Stimulated activated CD8-positive, alpha-beta memory T cell treated with anti-CD3 and anti-CD28 coated beads, Interleukin-15, amount 100 ng/mL, for 1 hour (primary cell): ENCODE measurements at regions not wholly inside any gene's neighbourhood (a gene's known extent, or its start where the extent isn't known, plus 50 kb on each side); places are given as distances from the start of the nearest gene placed in this dataset.

Source experiments
- DNase-seq: peaks from one replicate; pipeline ENCODE4 v3.0.0-alpha.2; 2020; ENCODE audit warnings: low read depth

DNA sequence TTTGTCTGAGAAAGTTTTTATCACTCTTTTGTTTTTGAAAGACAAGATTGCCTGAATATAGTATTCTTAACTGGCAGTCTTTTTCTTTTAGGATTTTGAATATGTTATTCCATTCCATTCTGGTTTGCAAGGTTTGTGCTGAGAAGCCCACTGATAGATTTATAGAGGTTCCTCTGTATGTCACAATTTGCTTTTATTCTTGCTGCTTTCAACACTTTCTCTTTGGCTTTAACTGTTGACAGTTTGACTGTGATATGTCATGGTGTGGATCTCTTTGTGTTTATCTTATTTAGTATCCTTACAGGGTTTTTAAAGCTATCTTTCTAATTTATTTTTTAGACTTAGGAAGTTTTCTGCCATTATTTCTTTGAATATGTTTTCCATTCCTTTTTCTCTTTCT is 331.2 kb upstream of the ATP11B start:
- DNase-seq = no peak

DNA sequence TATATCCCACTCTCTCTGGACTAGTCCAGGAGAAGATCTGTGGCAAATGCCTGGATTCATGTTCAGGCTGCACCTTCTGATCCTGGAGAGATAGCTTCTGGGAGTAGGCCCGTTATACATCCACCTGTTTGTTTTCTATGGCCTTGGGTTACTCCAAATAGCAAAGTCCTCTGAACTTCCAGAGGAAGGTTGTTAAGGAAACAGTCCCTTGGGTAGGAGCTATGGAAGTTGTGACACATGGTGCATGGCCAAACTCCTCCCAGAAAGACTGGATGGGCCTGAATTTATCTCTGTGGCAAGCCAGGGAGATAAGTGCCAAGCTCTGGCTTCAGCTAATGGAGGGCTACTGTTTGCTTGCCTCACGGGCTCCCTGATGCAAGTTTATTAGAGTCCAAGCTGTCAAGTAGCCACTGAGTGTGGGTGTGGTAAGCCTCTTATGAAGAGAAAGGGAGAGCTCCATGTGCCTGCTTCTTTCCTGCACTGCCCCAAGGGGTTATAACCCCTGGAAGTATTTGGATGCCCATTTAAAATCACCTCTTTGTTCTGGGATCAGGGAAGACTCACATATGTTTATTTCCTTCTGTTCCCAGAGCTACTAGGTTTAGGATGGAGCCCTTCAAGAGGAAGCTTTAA is 328.7 kb upstream of the ATP11B start:
- DNase-seq = no peak

DNA sequence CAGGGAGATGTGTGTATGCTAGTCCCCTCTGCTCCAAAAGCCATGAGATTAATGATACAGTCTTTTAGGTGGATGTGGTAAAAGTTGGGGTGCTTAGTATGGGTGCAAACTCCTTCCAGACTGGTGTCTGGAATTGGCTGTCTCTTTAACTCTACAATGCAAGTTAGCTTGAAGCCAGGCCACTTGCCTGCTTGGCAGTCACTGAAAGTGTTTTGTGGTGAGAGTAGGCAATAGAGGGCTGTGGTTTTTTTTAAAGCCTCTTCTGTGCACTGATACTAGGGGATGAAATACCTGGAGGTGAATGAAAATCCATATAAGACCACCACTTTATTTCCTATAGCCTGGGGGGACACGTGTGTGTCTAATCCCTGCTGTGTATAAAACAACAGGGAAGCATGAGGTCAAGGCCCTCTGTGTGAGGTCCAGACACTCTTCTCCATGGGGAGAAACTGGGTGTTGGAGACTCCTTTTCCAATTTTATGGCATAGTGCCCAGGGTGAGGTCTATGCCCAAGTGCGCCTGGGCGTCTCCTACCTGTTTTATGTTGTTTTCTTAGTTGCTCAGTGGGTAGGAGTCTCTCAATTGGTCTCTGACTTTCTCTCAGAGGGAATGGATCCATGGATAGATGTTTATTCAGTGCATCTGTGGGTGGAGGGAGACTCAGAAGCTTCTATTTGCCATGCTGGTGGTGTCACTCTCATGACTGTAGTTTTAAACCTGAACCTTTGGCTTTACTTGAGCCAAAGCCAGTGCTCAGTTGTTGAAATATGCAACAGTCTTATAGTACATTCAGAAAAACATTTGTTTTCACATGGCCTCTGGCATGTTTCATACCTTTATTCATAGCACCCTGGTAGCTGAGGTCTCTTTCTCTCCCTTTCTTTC is 327.8 kb upstream of the ATP11B start:
- no peak for DNase-seq

DNA sequence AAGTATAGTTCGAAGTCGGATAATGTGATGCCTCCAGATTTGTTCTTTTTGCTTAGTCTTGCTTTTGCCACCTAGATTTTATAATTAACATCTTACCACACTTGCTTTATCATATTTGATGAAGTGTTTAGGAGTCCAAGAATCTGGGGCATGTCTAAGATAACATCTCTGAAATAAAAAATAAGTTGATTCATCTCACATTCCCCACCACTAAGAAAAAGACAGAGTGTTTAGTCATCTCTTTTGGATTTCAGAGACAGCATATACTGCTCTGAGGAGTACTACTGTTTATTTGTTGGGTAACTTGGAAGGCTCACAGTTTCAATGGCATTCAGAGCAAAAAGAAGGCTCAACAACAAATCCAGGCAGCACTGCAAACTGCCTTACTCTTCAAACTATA is 324.2 kb upstream of the ATP11B start:
- no peak for DNase-seq

DNA sequence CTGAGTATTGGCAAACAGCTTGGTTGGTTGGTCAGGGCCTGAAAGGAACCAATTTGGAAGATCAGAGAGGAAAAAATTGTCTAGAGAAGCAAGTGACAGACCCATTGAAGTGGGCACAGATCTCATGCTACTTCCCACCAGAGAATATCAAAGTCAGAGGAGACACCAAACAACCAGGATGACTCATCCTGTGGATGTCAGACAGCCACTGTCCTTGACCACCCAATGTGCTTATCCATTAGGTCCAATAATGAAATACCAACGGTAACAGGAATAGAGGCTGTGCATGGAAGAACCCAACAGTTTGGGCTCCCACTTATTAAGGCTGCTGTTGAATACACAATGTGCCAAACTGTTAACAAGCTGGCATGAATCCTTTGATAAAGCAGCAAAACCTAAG is 323.1 kb upstream of the ATP11B start:
- no peak for DNase-seq

DNA sequence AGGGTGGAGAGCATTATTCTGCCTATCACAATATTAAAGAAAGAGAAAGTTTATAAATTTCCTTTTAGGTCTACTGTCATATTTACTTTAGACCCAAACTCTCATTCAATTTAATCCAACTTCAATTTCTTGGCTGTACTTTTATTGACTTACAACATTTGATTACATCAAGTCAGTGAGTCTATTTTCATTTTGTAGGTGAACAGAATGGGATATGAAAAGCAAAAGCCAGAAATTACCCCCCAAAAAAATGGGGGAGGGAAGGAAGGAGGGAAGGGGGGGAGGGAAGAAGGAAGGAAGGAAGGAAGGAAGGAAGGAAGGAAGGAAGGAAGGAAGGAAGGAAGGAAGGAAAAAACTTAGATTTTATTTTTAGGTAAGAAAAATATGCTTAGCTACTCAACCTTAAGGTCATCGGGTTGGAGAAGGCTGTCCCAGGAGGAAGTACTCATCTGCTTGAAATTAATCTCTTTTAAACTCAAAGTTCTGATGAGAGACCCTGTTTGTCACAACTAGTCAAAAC is 320.1 kb upstream of the ATP11B start:
- DNase-seq = no peak

DNA sequence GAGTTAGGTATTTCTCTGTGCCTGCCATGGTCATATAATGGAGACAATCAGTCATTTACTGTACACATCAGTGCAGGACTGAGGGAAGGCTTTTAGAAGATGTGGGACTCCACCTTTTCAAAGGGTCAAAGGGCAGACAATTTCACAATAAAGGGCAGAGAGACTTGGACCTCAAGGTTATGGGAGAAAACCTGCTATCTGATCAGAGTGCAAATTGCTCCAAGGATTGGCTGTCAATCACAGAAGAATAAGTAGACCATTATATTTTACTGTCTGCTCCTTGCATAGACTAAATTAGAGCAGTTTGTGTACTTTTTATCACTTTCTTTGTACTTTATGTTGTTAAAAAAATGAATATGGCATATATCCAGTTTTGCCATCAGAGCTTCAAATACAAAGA is 314.9 kb upstream of the ATP11B start:
- DNase-seq = no peak

DNA sequence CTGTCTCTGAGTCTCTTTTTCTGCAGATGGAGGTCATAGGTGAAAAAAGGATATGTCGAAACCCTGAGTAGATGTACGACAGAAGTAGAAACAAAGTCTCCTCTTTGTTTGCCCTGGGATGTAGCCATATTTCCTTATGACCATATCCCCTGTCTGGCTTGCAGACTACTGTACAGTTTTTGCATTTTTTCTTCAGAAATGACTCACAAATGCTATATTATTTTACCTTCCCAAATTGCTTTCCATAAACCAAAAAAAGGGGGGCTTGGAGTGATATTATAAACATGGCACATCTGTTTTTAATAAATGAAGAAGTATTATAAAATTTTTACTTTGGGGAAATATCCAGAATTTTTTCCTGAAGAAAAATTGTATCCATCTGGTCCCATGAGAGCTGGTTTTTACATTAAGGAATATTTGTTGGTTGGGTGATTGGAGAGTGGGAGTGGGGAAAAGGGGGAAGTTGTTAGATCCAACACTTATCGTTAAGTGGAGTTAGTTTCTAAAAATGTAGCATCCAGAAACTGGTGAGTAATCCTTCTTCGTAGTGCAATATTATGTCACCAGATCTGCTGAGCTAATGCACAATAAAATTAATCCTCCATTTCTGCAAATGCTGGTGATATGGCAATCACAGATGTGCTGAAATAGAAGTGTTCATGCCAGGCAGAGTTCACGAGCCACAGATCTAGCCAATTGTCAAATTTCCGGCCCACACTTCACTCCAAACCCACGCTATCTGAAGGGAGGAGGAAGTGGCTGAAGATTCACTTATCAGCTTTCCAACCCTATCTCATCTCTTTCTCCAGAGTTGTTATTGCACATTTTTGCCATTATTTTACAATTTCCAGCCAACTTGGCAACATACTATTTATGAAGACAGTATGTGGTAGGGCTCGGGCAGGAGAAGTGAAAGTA is 313.6 kb upstream of the ATP11B start:
- DNase-seq = no peak

DNA sequence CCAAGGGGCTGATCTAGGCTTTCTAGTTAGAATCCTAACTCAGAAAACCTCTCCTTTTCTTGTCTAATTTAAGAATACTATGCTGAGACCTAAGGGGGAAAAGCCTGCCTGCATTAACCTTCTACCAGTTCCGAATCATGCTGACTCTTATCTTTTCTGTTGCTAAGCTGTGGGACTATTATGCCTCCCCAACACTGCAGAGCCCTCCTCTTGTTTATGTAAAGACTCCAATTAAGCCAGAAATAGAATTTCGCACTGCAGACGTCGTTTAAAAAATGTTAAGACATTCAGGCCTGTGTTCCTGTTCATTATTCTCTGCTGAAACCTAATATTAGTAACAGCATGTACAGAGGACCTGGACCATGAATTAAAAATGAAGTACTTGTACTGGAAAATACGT is 310.6 kb upstream of the ATP11B start:
- no peak for DNase-seq

DNA sequence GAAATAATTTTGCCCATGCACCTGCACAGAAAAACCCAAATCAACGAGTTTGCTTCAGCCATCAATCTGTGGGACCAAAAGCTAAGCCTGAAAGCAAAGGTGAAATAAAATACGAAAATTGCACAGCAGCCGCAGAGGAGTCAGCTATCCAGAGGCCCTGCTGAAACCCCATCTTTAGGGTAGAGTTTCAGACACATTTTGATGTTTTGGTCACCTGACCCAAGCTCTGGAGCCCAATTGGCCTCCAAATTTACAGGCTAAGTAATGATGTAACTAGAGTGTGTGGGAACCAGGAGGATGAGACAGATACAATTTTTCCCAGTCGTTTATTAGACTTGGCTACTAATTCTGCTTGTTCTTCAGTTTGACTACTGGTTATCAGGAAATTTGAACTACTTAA is 308.6 kb upstream of the ATP11B start:
- no peak for DNase-seq

DNA sequence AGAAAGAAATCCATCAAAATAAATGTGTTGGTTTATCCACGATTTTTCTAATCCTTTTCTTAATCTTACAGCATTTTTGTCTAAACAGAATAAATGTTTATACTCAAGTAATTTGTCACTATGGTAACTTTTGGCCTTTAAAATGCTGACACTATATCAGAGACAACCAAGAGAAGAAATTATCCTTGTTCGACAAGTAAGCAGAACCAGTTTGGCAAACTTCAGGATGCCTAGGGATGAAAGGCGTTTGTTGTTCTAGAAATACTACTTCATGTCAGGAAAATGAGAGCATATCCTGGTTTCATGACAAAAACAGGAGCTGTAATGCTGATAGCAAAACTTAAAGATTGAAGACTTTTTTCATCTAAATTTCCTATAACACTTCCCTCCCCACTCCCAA is 308.0 kb upstream of the ATP11B start:
- no peak for DNase-seq

DNA sequence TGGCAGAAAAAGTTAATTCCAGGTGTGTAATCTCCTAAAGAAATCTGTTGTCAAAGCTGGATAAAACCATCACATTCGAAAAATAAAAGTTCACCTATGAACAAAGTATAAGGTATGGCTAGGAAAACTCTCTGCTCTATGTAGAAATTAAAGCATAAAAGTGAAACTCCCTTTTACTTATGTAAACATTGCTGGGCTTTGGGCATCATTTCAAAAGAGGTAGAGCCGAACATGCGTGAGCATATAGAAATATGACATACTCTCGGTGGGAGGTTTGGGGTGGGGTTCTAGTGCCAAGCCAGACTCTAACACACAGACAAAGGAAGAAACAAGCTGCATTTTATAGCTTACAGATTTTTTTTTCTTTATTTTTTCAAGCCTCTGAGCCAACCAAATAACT is 306.8 kb upstream of the ATP11B start:
- no peak for DNase-seq

DNA sequence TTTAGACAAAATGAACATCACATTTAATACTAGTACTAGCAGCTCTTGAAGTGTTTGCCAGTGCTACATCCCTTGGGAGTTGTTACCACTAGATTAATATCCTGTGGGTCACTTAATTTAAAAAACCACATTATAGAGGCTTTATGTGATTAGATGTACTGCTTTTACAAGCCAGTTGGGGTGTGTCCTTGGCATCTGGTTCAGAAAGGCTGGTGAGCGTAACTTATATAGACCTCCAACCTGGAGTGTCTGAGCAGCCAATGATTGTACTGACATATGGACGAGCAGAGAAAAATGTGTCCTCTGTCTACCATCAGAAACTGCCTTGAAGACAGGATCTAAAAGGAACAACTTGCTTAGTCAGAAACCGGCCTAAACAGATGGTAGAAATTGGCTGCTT is 306.2 kb upstream of the ATP11B start:
- no peak for DNase-seq

DNA sequence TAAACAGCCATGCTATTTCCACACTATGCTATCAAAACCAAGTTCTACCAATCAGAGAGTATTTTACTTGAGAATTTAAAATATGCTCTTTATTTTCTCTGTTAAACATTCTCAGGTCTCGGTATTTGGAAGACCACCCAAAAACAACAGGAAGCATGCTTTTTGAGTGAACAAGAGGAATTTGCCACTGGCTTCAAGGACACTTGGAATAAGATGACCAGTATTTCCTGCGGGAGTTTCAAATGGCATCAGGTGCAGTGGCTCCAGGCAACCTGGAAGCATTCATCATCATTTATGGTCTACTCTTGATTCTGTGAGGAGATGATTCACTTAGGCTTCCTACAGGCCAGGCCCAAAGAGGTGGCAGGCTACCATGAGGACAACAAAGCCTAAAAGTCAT is 305.7 kb upstream of the ATP11B start:
- no peak for DNase-seq

DNA sequence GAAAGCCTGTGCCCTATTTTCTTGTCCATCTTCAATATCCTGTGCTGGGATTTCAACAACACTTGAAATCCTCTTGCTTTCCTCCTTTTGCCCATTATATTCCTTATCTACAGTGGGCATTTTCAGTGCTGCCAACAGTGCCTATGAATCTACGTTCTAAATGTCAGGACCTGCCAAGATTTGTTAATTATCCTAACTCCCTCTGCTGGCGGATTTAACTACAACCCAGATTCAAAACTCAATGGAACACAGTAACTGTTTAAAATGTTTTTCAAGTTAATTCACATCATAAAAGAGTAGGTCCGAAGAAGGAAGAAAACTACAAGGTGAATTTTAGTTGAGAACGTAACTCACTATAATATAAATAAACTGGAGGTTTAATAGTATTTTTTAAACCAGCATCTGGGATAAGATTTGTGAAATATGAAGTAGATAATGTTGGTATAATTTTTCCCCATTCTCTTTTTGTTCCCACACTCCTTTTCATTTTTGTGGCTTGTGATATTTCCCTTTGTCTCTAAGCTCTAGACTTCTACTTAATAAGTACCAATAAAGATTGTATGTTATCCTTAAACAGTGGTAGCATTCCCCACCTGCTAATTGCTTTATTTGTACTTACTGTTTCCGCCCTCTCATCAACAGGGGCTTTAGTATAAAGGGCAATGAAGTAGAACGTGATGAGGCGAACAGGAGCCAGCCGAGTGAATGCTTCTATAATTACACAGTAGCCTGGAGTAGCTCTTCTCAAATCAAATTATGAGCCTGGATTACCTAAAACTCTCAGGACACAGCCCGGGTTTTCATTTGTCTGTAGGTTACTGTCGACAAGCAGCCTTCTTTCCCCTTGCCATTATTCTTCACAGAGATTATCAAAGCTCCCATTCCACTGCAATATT is 302.5 kb upstream of the ATP11B start:
- no peak for DNase-seq

DNA sequence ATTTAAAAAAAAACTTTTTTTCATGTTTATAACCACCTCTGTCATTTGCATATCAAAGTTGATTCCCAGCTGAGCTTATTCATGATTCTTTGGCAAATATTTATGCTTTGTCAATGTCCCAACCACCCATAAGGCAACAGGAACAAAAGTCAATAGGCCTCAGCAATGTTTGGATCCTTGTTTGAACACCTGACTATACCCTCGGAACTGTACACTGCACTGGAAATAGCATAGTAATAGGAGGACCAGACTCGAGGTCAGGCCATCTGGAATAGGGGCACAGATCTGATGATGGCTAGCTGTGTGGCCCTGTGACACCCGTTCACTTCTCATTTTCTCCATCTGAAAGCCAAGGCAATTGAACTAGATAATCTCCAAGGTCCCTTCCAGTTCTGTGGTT is 301.7 kb upstream of the ATP11B start:
- DNase-seq = no peak

DNA sequence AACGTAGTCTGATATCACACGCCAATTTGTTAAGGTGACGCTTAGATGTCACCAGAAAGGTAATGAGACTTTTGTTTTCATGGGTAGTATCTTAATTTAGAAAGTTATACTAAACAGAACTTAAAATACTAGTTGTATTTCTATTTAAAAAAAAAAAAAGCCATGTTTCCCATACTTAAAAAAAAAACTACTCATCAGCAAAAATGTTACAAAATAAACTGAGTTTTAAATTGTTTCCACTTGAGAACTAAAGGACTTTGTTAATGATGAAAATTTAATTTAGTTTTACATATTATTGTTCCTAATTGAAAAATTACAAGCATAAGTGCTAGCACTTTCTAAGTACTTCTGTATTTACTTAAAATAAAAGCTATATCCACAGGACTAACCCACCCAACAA is 300.8 kb upstream of the ATP11B start:
- no peak for DNase-seq

DNA sequence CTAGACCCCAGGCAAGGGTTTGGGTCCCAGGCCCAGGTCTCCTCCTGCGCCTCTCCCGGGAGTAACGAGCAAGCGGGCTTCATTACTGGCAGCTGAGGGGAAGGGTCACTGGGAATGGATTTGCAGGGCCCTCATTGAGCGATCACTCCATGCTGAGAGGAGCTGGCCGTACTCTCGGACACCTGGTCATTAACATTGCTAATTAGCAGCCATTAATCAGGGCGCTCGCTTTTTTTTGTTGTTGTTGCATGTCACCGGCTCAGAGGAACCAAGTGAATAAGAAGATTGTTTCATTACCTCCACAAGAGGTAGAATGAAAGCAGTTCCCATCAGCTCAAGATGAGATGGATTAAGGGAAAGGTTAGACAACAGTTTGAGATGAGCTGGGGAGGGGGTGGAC is 293.0 kb upstream of the ATP11B start:
- no peak for DNase-seq

DNA sequence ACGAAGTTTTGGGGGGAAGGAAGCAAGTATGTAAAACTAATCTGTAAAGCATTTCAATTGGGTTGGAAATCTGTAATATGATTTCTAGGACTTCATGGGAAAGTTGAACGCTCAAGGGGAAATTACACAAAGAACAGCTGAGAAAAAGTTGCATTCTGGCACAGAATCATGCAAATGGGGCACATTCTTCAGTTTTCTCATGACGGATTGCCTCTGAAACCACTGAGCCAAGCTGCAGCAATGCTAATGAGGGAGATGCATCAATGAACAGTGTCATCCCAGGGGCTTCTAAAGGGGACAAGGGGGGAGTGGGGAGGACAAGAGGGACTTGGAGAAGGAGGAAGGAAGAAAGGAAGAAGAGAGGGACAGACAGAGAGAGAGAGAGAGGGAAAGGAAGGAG is 291.4 kb upstream of the ATP11B start:
- DNase-seq = no peak

DNA sequence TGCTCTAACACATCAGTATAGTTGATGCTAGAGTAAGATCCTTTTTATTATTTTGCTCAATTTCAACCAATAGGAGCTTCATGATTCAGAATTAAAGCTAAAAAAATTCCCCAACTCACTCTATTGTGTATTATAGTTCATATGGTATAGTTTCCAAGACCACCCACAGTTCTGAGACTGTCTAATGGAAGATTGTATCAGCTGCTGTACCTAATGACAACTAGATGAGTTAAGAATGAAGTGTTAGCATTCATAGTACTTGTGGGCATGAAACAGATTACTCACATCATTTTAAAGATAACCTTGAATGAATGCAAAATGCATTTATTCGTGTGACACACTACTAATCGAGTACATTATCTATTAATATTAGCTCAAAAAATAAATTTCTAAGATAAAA is 289.9 kb upstream of the ATP11B start:
- no peak for DNase-seq

DNA sequence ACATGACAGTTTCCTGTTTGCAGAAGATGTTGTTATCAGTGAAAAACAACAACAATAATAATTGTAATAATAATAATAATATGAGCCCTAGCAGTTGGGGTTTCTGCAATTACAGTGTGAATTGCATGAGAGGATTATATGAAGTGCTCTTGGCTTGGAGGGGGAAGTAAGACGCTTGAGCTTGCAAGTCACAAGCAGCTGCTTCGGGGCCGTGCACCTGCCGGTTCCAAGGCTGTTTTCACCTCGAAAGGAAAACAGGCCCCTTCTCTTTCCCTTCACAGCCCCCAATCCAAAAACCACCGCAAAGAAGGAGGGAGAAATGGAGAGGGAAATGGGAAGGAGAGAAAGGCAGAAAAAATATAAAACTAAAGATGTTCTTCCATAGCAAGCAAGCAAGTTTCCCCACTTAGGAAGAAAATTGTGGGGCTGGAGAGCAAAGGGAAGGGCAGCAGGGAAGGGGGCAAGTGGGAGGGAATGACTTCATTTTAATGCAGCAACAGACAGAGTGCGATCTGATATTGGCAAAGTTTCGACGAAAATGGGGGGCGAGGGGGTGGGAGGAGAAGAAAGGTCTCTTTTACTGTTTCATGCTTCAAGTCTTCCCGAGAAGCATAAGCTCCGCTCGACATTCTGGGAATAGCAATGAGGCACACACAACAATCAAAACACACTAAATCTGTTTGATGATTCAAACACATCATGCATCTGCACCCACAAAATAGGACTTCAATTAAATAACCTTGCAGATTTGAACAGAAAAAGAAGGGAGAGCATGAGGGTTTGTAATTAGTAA is 284.2 kb upstream of the ATP11B start:
- no peak for DNase-seq
